GM12878 (cell line): ENCODE measurements at regions not wholly inside any gene's neighbourhood (a gene's known extent, or its start where the extent isn't known, plus 50 kb on each side); places are given as distances from the start of the nearest gene placed in this dataset.

Experiments used
- ATF3 ChIP-seq: IDR thresholded peaks from 2 replicates; pipeline ENCODE4 v1.6.1; 2011; ENCODE audit warnings: low read depth, mild to moderate bottlenecking, low read length, moderate library complexity, borderline replicate concordance; ENCODE audit errors: extremely low read depth
- CBFB ChIP-seq: IDR thresholded peaks from 2 replicates; pipeline ENCODE4 v1.6.1; 2016; ENCODE audit warnings: antibody characterized with exemption, low read depth
- CTCF ChIP-seq, 3 experiments: IDR thresholded peaks in 2 of 3; conservative IDR thresholded peaks in 1 of 3; 2 replicates each; pipeline ENCODE4 v1.5.1; 2011; ENCODE audit warnings: low read depth in 3 of 3, low read length in 3 of 3, mild to moderate bottlenecking in 3 of 3, control low read depth in 2 of 3, moderate library complexity in 2 of 3, inconsistent platforms in 1 of 3, mixed read lengths in 1 of 3; ENCODE audit not compliant: control insufficient read depth in 2 of 3, insufficient read depth in 1 of 3; ENCODE audit errors: extremely low read depth in 1 of 3
- EZH2 ChIP-seq: IDR thresholded peaks from 2 replicates; pipeline ENCODE4 v1.6.1; 2012; ENCODE audit warnings: low read depth, mild to moderate bottlenecking, control low read depth, inconsistent platforms, low read length, borderline replicate concordance; ENCODE audit not compliant: control insufficient read depth
- FOXM1 ChIP-seq: IDR thresholded peaks from 2 replicates; pipeline ENCODE4 v1.6.1; 2012; ENCODE audit warnings: low read depth, mild to moderate bottlenecking, inconsistent platforms, low read length, moderate library complexity
- NFIC ChIP-seq: IDR thresholded peaks from 2 replicates; pipeline ENCODE4 v1.6.1; 2012; ENCODE audit warnings: low read depth, mild to moderate bottlenecking, inconsistent platforms, low read length, moderate library complexity
- NKRF ChIP-seq: fragments of 450-650 bp; conservative IDR thresholded peaks from 2 replicates; pipeline ENCODE4 v1.6.1; 2017; ENCODE audit warnings: mild to moderate bottlenecking, moderate library complexity
- POLR2A ChIP-seq: IDR thresholded peaks from 2 replicates; pipeline ENCODE4 v1.6.1; 2011; ENCODE audit warnings: low read depth, mild to moderate bottlenecking, low read length
- RAD51 ChIP-seq: fragments of 450-650 bp; IDR thresholded peaks from 2 replicates; pipeline ENCODE4 v1.6.1; 2016; ENCODE audit warnings: moderate library complexity, mild to moderate bottlenecking, inconsistent platforms
- RCOR1 ChIP-seq: conservative IDR thresholded peaks from 2 replicates; pipeline ENCODE4 v1.6.1; 2012; ENCODE audit warnings: low read depth, low read length, improper control_type of control experiment
- SIN3A ChIP-seq: IDR thresholded peaks from 2 replicates; pipeline ENCODE4 v1.6.1; 2012; ENCODE audit warnings: low read depth, low read length, improper control_type of control experiment
- SMAD1 ChIP-seq: fragments of 450-650 bp; IDR thresholded peaks from 2 replicates; pipeline ENCODE4 v1.6.1; 2018; ENCODE audit warnings: mild to moderate bottlenecking, low read depth; ENCODE audit not compliant: partially characterized antibody
- SRF ChIP-seq, 2 experiments: IDR thresholded peaks; 2 replicates each; pipeline ENCODE4 v1.6.1; 2011; ENCODE audit warnings: low read depth in 2 of 2, low read length in 2 of 2, mild to moderate bottlenecking in 1 of 2, moderate library complexity in 1 of 2

GRCh38 chr2:221170548-221170947 is 401.6 kb downstream of the EPHA4 start:
- TF ChIP-seq CTCF (IDR thresholded peaks at IDR 0.05 in 2 of 3, conservative IDR thresholded peaks at IDR 0.05 in 1 of 3; ENCODE audit: control insufficient read depth in 2 of 3, extremely low read depth in 1 of 3, insufficient read depth in 1 of 3, low read depth in 3 of 3, low read length in 3 of 3) (no peak), SMAD1 (no peak), RCOR1 (no peak), FOXM1 (no peak), POLR2A (no peak), NFIC (no peak), ATF3 (no peak), SRF (IDR thresholded peaks at IDR 0.05; ENCODE audit: low read depth in 2 of 2, low read length in 2 of 2) (no peak), RAD51 (no peak), NKRF (no peak), SIN3A (no peak), EZH2 (no peak), CBFB (no peak)
